H1 (cell line): ENCODE measurements at regions not wholly inside any gene's neighbourhood (a gene's known extent, or its start where the extent isn't known, plus 50 kb on each side); places are given as distances from the start of the nearest gene placed in this dataset.

Source experiments
- CTCF ChIA-PET: fragments of 300-600 bp; sonication (Branson Sonifier 250); formaldehyde crosslinking; loops from one replicate; lab custom pipeline; 2021; ENCODE audit not compliant: partially characterized antibody; lab: Charles Lee
- POLR2A ChIA-PET: fragments of 300-600 bp; sonication (Branson Sonifier 250); formaldehyde crosslinking; loops from one replicate; lab custom pipeline; 2021; ENCODE audit warnings: inconsistent platforms; ENCODE audit not compliant: partially characterized antibody; lab: Charles Lee
- DNase-seq, 2 experiments: peaks; one replicate each; pipeline versions ENCODE4 v3.0.0 to v3.0.0-alpha.2; 2010 to 2022; ENCODE audit warnings: low spot score in 2 of 2, low read depth in 1 of 2, mixed read lengths in 1 of 2
- FAIRE-seq: peaks from 2 replicates; lab custom pipeline; 2011; peaks lifted over from hg19 to GRCh38; lab: Jason Lieb, UNC
- H2AFZ ChIP-seq: 2 replicates; pipeline ENCODE4 v1.8.1; 2012; ENCODE audit warnings: low read length, inconsistent platforms
- H2AK5ac ChIP-seq: 2 replicates; pipeline ENCODE4 v1.6.1; 2013; ENCODE audit warnings: low read depth, low read length
- H2BK120ac ChIP-seq: replicated peaks from 2 replicates; pipeline ENCODE3; 2013; ENCODE audit warnings: low read depth, low read length, inconsistent platforms
- H2BK12ac ChIP-seq: 2 replicates; pipeline ENCODE4 v1.6.1; 2013; ENCODE audit warnings: low read depth, low read length
- H2BK15ac ChIP-seq: 2 replicates; pipeline ENCODE4 v1.6.1; 2013; ENCODE audit warnings: low read length
- H2BK20ac ChIP-seq: 2 replicates; pipeline ENCODE4 v1.6.1; 2013; ENCODE audit warnings: low read length
- H2BK5ac ChIP-seq: 2 replicates; pipeline ENCODE4 v1.6.1; 2013; ENCODE audit warnings: low read depth, low read length
- H3K14ac ChIP-seq: 2 replicates; pipeline ENCODE4 v1.6.1; 2013; ENCODE audit warnings: inconsistent platforms; ENCODE audit not compliant: insufficient read length
- H3K18ac ChIP-seq: 2 replicates; pipeline ENCODE4 v1.6.1; 2013; ENCODE audit warnings: low read length; ENCODE audit errors: extremely low read depth
- H3K23ac ChIP-seq: 2 replicates; pipeline ENCODE4 v1.6.1; 2013; ENCODE audit warnings: inconsistent platforms; ENCODE audit not compliant: insufficient read length
- H3K23me2 ChIP-seq: 2 replicates; pipeline ENCODE4 v1.6.1; 2013; ENCODE audit warnings: low read depth, low read length
- H3K27ac ChIP-seq: 2 replicates; pipeline ENCODE4 v1.6.1; 2011; ENCODE audit warnings: low read depth, low read length, inconsistent platforms
- H3K27me3 ChIP-seq, 4 experiments: replicated peaks in 1 of 4; 1 replicate in 1 of 4; 2 replicates in 3 of 4; pipeline versions ENCODE4 v1.6.1 to v1.8.1; 2011 to 2013; ENCODE audit warnings: low read length in 3 of 4, mild to moderate bottlenecking in 3 of 4, inconsistent platforms in 2 of 4, mixed read lengths in 2 of 4, moderate library complexity in 1 of 4; ENCODE audit not compliant: control insufficient read depth in 3 of 4, insufficient read depth in 3 of 4; ENCODE audit errors: extremely low read depth in 1 of 4
- H3K36me3 ChIP-seq, 4 experiments: 2 replicates each; pipeline versions ENCODE4 v1.6.1 to v1.8.1; 2011 to 2013; ENCODE audit warnings: mild to moderate bottlenecking in 4 of 4, low read length in 3 of 4, moderate library complexity in 2 of 4, control low read depth in 1 of 4, inconsistent platforms in 1 of 4; ENCODE audit not compliant: insufficient read depth in 4 of 4, control insufficient read depth in 2 of 4
- H3K4ac ChIP-seq: replicated peaks from 2 replicates; pipeline ENCODE3; 2013; ENCODE audit warnings: low read length, low read depth, mixed read lengths, inconsistent platforms; ENCODE audit not compliant: insufficient read length
- H3K4me1 ChIP-seq, 4 experiments: replicated peaks in 1 of 4; 1 replicate in 1 of 4; 2 replicates in 3 of 4; pipeline versions ENCODE4 v1.6.1 to v1.8.1; 2011 to 2013; ENCODE audit warnings: low read length in 3 of 4, inconsistent platforms in 2 of 4, mixed read lengths in 1 of 4; ENCODE audit not compliant: insufficient read depth in 4 of 4, control insufficient read depth in 3 of 4
- H3K4me2 ChIP-seq, 2 experiments: 2 replicates each; pipeline versions ENCODE4 v1.6.1 to v1.8.1; 2011 to 2013; ENCODE audit warnings: low read depth in 2 of 2, low read length in 2 of 2, control low read depth in 1 of 2, inconsistent platforms in 1 of 2, mild to moderate bottlenecking in 1 of 2; ENCODE audit not compliant: insufficient read depth in 1 of 2
- H3K4me3 ChIP-seq, 4 experiments: fragments of 200-600, 300-600 bp in 1 of 4; sonication (generic), shearing (Covaris generic), sonication (Bioruptor Twin) in 1 of 4; 2 replicates each; pipeline versions ENCODE4 v1.5.1 to v1.8.1; 2011 to 2016; ENCODE audit warnings: low read length in 4 of 4, low read depth in 3 of 4, control low read depth in 2 of 4, inconsistent platforms in 2 of 4, mild to moderate bottlenecking in 2 of 4, mixed read lengths in 1 of 4, moderate library complexity in 1 of 4; ENCODE audit not compliant: insufficient read depth in 2 of 4; ENCODE audit errors: extremely low read depth in 1 of 4
- H3K56ac ChIP-seq: replicated peaks from 2 replicates; pipeline ENCODE3; 2013; ENCODE audit warnings: low read depth, mild to moderate bottlenecking, mixed read lengths, low read length, inconsistent platforms; ENCODE audit not compliant: insufficient read length
- H3K79me1 ChIP-seq: 2 replicates; pipeline ENCODE4 v1.6.1; 2013; ENCODE audit warnings: low read depth, low read length, control low read depth
- H3K79me2 ChIP-seq, 2 experiments: 2 replicates each; pipeline versions ENCODE4 v1.6.1 to v1.8.1; 2012 to 2013; ENCODE audit warnings: low read length in 2 of 2, mild to moderate bottlenecking in 2 of 2, inconsistent platforms in 1 of 2; ENCODE audit not compliant: insufficient read depth in 2 of 2, control insufficient read depth in 1 of 2
- H3K9ac ChIP-seq, 4 experiments: replicated peaks in 1 of 4; 1 replicate in 1 of 4; 2 replicates in 3 of 4; pipeline versions ENCODE4 v1.6.1 to v1.8.1; 2011 to 2013; ENCODE audit warnings: low read depth in 3 of 4, low read length in 3 of 4, control low read depth in 2 of 4, mild to moderate bottlenecking in 2 of 4, moderate library complexity in 2 of 4, inconsistent platforms in 1 of 4; ENCODE audit errors: extremely low read depth in 1 of 4
- H3K9me3 ChIP-seq, 2 experiments: 2 replicates each; pipeline versions ENCODE4 v1.6.1 to v1.8.1; 2012 to 2013; ENCODE audit warnings: mild to moderate bottlenecking in 2 of 2, moderate library complexity in 2 of 2, control low read depth in 1 of 2, inconsistent platforms in 1 of 2, low read depth in 1 of 2, low read length in 1 of 2, mixed read lengths in 1 of 2; ENCODE audit not compliant: insufficient read depth in 2 of 2
- H4K20me1 ChIP-seq, 2 experiments: replicated peaks in 1 of 2; 2 replicates each; pipeline versions ENCODE3 to v1.8.1; 2011 to 2013; ENCODE audit warnings: inconsistent platforms in 2 of 2, low read length in 2 of 2, mild to moderate bottlenecking in 1 of 2; ENCODE audit not compliant: insufficient read depth in 2 of 2, control insufficient read depth in 1 of 2
- H4K5ac ChIP-seq: 2 replicates; pipeline ENCODE4 v1.6.1; 2013; ENCODE audit warnings: low read length, low read depth, mixed read lengths, inconsistent platforms; ENCODE audit not compliant: insufficient read length
- H4K8ac ChIP-seq: 2 replicates; pipeline ENCODE4 v1.8.0; 2013; ENCODE audit warnings: mild to moderate bottlenecking, moderate library complexity, low read length, inconsistent platforms; ENCODE audit not compliant: insufficient read depth; ENCODE audit errors: extremely low read depth
- H4K91ac ChIP-seq: replicated peaks from 2 replicates; pipeline ENCODE3; 2013; ENCODE audit warnings: low read length, mixed read lengths, inconsistent platforms; ENCODE audit not compliant: insufficient read length
- TAF7 ChIP-seq: optimal IDR thresholded peaks from 2 replicates; pipeline ENCODE3; 2011; ENCODE audit warnings: low read depth, mild to moderate bottlenecking, inconsistent platforms, low read length, moderate library complexity, borderline replicate concordance
- YY1 ChIP-seq: IDR thresholded peaks from 2 replicates; pipeline ENCODE4 v1.6.1; 2011; ENCODE audit warnings: low read depth, mild to moderate bottlenecking, low read length
- WGBS, 2 experiments: shearing (Covaris generic) in 1 of 2; methylation state at CpG; one replicate each; pipeline versions ENCODE4 v1.1.6 to v1.1.7; 2013 to 2015; ENCODE audit warnings: low lambda C conversion rate in 2 of 2, mixed read lengths in 2 of 2, inconsistent platforms in 1 of 2, low coverage in 1 of 2, missing lambda C conversion rate in 1 of 2; ENCODE audit not compliant: insufficient replicate concordance in 2 of 2, insufficient coverage in 1 of 2, insufficient read length in 1 of 2; ENCODE audit errors: extremely low coverage in 1 of 2, missing lambda C conversion rate in 1 of 2; 5-methylcytosine and 5-hydroxymethylcytosine counted together

DNA sequence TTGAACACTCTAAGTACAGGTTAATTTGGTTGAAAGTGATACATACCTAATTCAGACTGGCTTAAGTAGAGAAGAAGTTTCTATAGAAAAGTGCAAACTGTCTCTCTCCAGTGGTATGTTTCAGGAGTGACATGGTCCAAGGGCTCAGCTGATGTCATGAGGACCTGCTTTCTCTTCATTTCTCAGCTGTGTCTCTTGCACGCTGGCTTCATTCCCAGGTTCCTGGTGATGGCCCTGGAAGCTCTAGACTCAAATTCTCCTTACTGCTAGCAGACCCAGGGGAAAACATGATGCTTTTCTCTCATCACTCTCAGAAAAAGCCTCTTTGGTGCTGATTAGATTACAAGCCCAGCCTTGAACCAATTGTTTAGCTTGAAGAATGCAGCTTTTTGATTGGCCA is 211.9 kb upstream of the CLINT1 start:
- FAIRE-seq = no peak
- 92% methylated on average over 1 of the region's 1 CpG; no CpG with 5 or more reads in 1 of the 2 experiments for WGBS, 2 experiments
- CTCF ChIA-PET = interaction anchor here (1.3 to 1.7 kb wide), 3 partner anchors 10 to 309 kb away, joined by 4 to 7 read pairs (median 4); no protein-coding TSS in a partner anchor
- TF ChIP-seq TAF7 = no peak
- no peak for TF ChIP-seq YY1

More for the DNA sequence above, 211.9 kb upstream of the CLINT1 start:
- Histone ChIP-seq H3K9ac (no peak overlapping the region), H4K5ac (no peak overlapping the region), H2BK5ac (no peak overlapping the region), H3K36me3 (no peaks in the 10 kb centered on the region), H3K56ac (no peak overlapping the region), H3K79me2 (no peaks in the 10 kb centered on the region), H3K27ac (no peak overlapping the region), H3K4ac (no peak overlapping the region), H3K27me3 (no peaks in the 10 kb centered on the region), H3K14ac (no peak overlapping the region), H2AK5ac (no peak overlapping the region), H4K20me1 (no peaks in the 10 kb centered on the region), H4K8ac (no peak overlapping the region), H3K23ac (no peak overlapping the region), H2BK20ac (no peak overlapping the region), H3K9me3 (no peaks in the 10 kb centered on the region), H3K79me1 (no peaks in the 10 kb centered on the region), H3K4me2 (no peak overlapping the region), H2BK120ac (no peak overlapping the region), H4K91ac (no peak overlapping the region), H3K4me3 (no peak overlapping the region), H2BK12ac (no peak overlapping the region), H3K18ac (no peak overlapping the region), H2AFZ (no peak overlapping the region; the same call in 1 of the 2 replicates), H3K23me2 (no peaks in the 10 kb centered on the region), H2BK15ac (no peak overlapping the region), H3K4me1 (peaks cover 0 to 3% (median 3%) of the 10 kb centered on the region in 4 experiments; a peak in 3 of 7 replicates)
- POLR2A ChIA-PET = no interaction called here
- DNase-seq = no peak
